ENCODE measurements at regions not wholly inside any gene's neighbourhood (a gene's known extent, or its start where the extent isn't known, plus 50 kb on each side); places are given as distances from the start of the nearest gene placed in this dataset.
"Not testable (repeated sequence)": the region's sequence is repeated elsewhere in the genome, so short reads cannot be mapped to it uniquely, and the experiment has no call there.

- DNase-seq = no peak
Observed at GRCh38 chr16:9348912-9349311, 257.5 kb downstream of the HAPSTR1 start.

- DNase-seq = not testable (repeated sequence)
Observed at GRCh38 chr16:9349373-9349960, 258.0 kb downstream of the HAPSTR1 start.

GRCh38 chr16:9350119-9350799 lies 258.8 kb downstream of the HAPSTR1 start:
- not testable (repeated sequence) for DNase-seq

DNA sequence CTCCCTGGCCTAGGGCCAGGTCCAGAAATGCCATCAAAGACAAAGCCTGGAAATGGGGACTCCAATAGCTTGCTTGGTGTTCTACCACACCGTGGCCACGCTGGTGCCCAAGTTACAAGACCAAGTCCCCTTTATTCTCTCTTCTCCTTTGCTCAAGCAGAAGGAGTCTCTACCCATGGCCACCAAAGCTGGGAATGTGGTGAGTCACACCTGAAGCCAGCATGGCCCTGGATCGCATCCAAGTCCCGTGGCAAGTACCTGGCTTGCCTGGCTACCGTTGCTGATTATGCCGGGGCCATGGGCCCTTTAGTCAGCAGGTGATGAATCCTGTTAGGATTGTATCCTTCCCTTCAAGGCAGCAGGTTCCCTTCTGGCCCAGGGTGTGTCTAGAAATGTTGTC lies 260.0 kb downstream of the HAPSTR1 start:
- no peak for DNase-seq

GRCh38 chr16:9351841-9352434 lies 260.5 kb downstream of the HAPSTR1 start:
- DNase-seq = no peak

DNA sequence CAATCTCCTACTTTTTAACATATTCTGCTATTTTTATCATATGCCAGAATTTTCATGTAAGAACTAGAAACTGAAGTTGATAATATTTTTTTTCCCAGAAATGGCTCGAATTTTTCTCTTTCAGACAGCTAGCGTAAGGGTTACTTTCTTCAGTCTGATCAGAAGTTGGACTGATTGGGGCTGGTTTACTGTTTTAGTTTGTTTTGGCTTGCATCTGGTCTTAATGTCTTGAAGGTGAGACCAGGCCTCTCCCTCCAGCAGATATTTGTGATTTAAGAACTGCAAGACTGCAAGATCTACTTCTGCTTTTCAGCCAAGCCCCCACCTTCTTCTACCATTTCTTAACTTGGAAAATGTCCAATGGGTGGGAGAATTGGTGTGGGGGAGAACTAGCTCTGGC lies 266.4 kb downstream of the HAPSTR1 start:
- no peak for DNase-seq

- DNase-seq = no peak
Observed at GRCh38 chr16:9360075-9360474, 268.6 kb downstream of the HAPSTR1 start.

- no peak for DNase-seq
Observed at GRCh38 chr16:9362050-9362449, 270.6 kb downstream of the HAPSTR1 start.

DNA sequence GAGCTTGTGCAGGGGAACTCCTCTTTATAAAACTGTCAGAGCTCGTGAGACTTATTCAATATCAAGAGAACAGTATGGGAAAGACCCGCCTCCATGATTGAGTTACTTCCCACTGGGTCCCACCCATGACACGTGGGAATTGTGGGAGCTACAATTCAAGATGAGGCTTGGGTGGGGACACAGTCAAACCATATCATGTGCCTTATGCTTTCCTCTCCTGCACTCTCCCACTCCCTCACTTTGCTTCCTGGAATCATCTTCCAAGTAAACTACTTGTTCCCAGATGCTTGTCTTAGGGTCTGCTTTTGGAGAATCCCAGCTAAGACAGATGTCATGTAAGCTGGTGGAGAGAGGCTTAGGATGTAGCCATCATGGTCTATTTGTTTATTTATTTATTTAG lies 271.2 kb downstream of the HAPSTR1 start:
- DNase-seq = no peak

DNA sequence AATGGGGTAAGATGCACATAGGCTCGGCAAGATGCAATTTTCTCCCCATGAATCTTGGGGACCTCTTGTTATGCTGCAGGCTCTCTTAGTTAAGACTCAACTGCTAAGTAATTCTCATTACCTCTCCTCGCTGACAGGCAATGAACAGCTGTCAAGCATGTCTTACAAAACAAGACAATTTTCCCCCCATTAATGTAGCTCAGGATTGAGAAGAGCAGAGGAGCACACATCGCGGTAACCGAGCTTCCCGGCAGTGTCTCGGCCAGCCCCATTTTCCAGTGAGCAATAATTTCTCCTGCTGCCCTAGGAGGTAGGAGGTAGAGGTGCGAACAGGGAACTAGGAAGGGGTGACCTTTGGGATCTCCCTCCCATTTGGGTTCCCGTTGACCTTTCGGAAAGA lies 272.1 kb downstream of the HAPSTR1 start:
- no peak for DNase-seq

DNA sequence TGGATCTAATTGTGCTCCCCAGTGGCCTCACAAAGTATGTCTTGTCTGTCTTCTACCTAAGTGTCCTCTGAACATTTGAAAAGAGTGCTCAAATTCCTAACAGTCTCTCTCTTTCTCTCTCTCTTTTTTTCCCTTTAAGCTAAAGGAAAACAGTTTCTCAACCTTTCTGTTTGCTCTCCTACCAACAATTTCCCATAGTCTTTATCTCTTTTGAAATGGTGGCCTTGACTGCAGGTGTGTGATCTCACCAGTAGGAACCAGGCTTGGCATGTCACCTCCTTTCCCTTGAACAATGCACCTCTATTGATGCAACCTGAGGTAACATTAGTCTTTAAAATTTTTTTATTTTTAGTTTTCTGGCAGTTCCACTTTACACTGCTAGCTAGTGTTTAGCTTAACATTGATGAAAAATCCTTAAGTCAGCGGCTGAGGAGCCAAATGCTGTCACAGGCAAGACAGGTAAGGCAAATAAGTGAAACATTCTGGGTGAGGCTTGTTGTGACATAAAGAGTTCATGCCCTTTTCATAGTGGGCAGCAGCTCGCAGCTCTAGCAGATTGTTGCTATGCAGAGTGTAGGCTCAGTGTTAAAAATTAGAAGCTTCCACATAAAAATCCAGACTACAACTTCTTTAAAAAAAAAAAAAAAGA lies 273.4 kb downstream of the HAPSTR1 start:
- DNase-seq = no peak

DNA sequence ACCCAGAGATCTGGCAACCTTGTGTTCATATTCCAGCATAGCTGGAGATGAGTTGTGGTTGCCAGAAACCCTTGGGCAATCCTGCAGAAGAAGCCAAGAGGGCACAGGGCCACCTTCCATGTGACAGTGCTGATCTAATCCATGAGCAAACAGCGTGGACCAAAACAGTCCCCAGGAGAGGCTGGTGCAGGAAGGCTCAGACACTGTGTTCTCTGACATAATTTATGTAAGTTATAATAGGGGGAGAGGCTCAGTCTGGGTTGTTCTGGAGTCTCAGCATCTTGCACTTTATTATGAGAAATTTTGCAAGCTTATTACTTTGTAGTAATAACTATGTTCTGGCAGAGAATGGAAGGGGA lies 273.9 kb downstream of the HAPSTR1 start:
- no peak for DNase-seq

- DNase-seq = no peak
Observed at GRCh38 chr16:9366048-9366969, 274.9 kb downstream of the HAPSTR1 start.

DNA sequence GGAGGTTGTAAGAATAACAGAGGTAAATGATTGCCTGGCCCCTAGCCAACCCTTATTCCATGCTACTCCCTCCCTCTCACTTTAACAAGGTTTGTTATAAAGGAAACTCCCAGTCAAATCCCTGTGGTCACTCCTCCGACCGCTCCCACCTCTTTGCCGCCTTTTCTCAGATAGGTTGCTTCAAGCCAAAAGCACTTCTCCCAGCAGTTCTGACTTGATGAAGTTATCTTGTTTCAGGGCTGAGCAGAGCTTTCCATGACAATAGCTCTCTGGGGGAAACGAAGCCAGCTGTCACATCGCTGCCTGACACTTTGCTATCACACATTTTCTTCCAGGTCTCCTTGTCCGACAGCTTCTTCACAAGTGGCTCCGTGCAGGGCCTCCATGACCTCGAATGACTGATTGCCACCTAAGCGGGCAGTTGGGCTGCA lies 278.6 kb downstream of the HAPSTR1 start:
- DNase-seq = no peak

GRCh38 chr16:9371713-9372448 lies 280.4 kb downstream of the HAPSTR1 start:
- no peak for DNase-seq

DNA sequence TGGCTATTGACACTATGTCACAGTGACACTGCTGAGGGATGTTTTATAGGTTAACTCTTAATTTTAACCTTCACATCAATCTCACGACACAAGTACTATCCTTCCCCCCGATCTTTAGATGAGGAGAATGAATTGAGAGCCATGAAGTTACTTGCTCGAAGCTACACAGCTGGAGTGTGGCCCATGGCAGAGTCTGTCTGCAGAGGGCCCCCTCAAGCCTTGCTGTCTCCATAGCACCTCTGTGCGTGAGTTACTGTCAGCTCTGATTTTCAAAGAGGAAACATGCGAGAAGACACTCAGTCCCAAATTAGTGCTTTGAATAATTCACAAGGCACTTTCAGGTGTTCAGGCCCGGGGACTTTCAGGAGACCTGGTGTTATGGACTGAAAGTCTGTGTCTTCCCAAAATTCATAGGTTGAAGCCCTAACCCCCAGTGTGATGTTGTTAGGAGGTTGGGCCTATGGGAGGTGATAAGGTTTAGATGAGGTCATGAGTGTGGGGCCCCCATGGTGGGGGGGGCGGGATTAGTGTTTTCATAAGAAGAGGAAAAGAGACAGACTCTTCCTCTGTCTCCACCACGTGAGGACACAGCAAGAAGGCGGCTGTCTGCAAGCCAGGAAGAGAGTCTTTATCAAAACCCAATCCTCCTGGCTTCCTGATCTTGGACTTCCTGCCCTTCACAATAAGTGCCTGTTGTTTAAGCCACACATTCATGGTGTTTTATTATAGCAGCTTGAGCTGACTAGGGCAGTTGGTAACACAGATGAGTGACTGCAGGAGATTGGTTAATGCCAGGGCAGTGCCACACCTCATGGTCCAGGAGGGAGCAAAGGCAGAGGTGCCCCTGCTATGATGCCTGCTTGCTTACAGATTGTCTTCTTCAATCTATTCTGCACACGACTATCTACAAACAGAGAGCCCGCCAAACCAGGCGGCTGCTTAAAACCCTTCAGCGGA lies 281.8 kb downstream of the HAPSTR1 start:
- no peak for DNase-seq

DNA sequence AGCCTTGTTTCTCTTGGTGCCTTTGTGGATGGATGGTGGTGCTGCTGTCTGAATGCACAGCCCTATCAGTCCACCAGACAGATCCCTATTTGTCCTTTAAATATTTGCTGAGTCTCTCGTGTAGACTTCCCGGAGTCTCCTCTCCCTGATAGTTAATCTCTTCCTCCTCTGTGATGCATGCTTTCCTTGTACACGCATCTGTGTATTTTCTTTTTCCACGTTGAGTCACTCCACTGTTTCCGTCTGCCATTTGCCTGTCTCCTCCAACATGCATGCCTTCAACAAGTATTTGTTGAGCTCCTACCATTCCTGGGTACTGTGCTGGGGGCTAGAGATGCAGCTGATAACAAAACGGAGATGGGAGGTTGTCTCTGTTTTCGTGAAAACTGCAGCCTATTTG lies 282.6 kb downstream of the HAPSTR1 start:
- DNase-seq = no peak

DNA sequence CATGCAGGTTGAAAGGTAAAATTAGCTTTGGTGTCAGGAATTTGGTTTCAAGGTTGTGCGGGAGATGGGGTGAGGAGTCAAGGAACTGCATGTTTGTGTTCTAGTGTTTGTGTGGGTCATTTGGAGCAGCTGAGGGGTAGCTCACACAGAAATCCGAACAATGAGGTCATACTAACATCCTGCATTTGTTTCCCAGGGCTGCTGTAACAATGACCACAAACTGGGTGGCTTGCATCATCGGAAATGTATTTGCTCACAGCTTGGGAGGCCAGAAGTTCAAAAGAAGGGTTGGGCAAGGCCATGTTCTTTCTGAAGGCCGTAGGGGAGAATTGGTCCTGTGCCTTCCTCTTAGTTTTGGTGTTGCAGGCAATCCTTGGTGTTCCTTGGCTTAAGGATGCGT lies 287.4 kb downstream of the HAPSTR1 start:
- DNase-seq = no peak

DNA sequence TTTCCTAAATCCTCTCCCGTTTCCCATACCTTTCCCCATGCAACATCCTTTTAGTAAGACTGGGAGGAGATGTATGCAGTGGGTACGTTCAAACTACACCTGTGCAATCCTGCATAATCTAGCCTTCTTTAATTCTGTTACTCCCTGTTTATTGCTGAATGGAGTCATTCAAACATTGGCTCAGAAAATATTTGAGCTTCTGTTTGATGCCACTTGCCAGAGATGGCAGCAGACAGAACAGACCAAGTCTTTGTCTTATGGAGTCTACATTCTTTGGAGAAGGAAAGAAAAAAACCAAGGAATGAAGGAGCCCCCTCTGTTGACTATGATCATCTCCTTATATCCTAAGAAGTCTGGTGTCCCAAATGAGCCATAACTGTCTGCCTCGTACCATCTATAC lies 288.8 kb downstream of the HAPSTR1 start:
- no peak for DNase-seq

DNA sequence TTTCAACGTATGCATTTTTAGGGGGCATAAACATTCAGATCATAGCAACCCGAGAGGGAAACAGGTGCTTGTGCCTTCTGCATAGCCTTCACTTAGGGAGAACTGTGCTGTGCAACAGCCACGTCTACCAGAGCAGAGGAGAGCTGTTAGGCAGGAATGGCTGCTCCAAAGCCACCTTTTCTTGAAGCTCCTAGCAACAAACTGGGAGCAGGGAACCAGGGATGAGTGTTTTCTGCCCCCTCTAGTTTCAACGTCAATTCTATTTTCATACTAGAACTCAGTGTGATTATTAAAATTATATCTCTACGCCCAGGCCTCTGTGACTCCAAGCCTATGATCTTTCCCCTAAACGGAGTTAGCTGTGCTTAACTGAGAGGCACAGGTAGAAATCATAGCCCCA lies 290.0 kb downstream of the HAPSTR1 start:
- no peak for DNase-seq

- no peak for DNase-seq
Observed at GRCh38 chr16:9381905-9382304, 290.5 kb downstream of the HAPSTR1 start.

Measured in NCI-H2081 (cell line).